ENCODE measurements at regions not wholly inside any gene's neighbourhood (a gene's known extent, or its start where the extent isn't known, plus 50 kb on each side); places are given as distances from the start of the nearest gene placed in this dataset.

DNA sequence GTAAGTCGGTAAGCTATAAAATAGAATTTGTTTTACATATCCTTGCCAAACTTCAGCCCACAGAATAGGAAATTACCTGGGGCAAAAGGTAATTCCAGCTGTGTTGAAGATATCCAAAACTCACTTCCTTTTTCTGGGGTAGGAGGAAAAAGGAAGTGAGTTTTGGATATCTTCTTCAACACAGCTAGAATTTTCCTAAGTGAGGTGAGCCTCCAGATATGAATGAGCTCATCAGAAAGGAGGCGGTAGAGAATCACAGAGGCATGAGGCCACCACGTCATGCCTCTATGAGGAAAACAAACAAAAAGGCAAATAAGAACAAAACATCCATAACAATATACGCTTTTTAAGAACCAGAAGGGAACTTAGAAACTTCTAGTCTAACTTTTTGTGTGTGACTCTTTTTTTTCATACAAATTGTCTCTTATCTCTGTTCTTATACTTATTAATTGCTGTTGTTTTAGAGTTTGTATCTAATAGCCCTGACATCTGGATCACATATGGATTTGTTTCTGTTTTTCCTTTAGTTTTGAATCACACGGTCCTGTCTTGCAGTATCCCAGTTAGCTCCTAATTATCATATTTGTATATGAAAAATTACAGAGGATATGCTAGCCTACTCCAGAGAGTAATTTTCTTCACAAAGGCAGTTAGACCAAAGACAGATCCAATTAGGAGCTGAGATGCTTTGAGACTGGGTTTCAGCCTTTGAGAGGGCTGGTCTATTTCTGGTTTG, 104.5 kb downstream of the RBM43 start:
- DNase-seq (ENCODE audit: low read depth in 1 of 2, low spot score in 1 of 2): no peak

GRCh38 chr2:151156431-151156830, 105.2 kb downstream of the RBM43 start:
- no peak for DNase-seq (ENCODE audit: low read depth in 1 of 2, low spot score in 1 of 2)

DNA sequence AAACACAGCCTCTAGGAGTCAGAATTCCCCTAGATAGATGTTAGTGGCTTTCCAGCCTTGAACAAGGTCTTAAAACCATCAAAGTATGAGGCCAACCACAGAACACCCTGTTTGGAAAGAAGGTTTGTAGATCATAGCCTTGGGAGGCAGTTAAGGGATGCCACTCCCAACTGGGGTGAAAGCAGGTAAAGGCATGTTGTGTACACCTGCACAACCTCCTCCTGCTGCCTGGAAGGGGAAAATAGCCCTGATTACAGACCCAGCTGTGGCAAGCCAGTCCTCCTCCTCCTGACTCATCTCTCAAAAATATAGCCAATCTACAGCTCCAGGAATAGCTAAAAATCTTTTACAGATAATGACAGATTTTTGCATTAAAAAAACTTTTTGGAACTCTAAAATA, 108.1 kb downstream of the RBM43 start:
- no peak for DNase-seq (ENCODE audit: low read depth in 1 of 2, low spot score in 1 of 2)

DNA sequence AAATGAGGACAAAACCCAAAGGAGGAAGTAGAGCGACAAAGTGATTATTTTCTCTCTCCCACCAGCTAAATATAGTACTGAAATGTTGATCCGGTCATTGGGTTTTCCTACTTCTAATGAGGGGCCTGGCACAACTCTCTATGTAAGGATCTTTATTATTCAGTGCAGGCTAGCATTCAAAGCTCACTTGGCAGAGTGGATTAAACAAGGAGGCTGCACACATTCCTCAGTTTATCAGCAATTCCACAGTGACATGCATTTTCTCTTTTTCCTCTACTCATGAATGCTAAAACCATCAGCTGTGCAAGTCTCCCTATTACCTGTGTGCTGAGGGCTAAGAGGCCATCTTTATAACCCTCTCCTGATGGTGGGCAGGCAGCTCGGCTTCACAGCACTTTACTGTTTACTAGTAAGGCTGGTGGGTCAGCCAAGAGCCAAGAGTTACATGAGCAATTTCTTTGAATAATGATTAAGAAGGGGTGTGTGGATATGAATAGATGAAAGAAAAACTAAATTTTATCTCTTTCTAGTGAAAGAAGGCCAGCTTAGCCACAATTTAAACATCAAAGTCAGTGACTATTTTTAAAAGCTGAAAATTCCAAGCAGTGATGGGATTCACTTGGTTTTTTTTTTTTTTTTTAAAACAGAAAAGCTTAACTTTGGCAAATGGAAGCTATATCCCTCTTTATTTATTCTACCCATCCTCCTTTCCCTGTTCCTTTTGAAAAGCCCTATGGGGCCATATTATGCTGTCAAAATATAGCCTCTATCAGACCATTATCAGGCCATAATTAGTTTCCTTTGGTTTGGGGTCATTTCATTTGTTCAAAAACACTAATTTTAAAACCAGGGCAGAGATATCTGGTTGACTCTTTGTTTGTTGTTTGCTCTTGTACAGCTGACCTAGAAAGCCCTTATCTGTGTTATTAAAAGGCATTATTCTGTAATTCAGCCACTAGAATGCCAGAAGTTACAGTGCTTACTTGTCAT, 111.0 kb downstream of the RBM43 start:
- no peak for DNase-seq (ENCODE audit: low read depth in 1 of 2, low spot score in 1 of 2)

GRCh38 chr2:151138507-151138906, 123.2 kb downstream of the RBM43 start:
- DNase-seq (ENCODE audit: low read depth in 1 of 2, low spot score in 1 of 2): no peak

DNA sequence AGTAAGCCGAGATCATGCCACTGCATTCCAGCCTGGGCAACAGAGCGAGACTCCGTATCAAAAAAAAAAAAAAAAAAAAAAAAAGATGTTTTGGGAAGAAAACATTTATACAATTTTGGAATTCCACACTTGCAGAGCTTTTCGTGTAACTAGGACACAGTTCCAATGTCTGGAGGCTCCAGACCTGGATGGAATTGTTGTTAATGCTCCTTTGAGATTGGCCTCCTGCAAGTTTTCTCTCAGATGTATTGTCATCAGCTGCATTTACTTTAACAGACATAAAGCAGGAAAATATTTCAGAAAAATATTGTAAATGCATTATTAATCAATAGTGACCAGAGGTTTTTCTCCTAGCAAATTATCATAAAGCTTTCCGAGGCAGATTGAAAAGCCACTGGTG, 124.1 kb downstream of the RBM43 start:
- no peak for DNase-seq (ENCODE audit: low read depth in 1 of 2, low spot score in 1 of 2)

- DNase-seq (ENCODE audit: low read depth in 1 of 2, low spot score in 1 of 2): no peak
These were observed 141.7 kb downstream of the RBM43 start for GRCh38 chr2:151120011-151120410.

GRCh38 chr2:151119374-151119773, 142.3 kb downstream of the RBM43 start:
- no peak for DNase-seq (ENCODE audit: low read depth in 1 of 2, low spot score in 1 of 2)

DNA sequence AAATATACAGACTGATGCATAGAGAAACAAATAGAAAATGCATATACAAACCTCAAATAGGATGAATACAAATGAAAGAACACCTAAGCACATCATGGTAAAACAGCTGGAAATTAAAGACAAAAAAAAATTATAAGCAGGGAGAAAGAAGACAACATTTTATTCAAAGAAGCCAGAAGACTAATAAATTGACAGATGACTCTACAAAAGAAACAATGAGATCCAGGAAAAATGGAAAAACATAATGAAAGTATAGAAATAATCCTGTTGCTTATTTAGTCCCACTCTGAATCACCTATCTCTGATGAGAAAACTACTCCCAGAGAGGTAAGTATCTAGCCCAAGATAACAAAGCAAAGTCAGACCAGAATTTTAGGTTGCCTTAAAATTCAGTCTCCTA, 143.4 kb downstream of the RBM43 start:
- DNase-seq (ENCODE audit: low read depth in 1 of 2, low spot score in 1 of 2): no peak

- DNase-seq (ENCODE audit: low read depth in 1 of 2, low spot score in 1 of 2): no peak
These were observed 146.8 kb downstream of the RBM43 start for GRCh38 chr2:151114874-151115273.

- DNase-seq (ENCODE audit: low read depth in 1 of 2, low spot score in 1 of 2): no peak
These were observed 148.3 kb downstream of the RBM43 start for GRCh38 chr2:151113318-151113717.

DNA sequence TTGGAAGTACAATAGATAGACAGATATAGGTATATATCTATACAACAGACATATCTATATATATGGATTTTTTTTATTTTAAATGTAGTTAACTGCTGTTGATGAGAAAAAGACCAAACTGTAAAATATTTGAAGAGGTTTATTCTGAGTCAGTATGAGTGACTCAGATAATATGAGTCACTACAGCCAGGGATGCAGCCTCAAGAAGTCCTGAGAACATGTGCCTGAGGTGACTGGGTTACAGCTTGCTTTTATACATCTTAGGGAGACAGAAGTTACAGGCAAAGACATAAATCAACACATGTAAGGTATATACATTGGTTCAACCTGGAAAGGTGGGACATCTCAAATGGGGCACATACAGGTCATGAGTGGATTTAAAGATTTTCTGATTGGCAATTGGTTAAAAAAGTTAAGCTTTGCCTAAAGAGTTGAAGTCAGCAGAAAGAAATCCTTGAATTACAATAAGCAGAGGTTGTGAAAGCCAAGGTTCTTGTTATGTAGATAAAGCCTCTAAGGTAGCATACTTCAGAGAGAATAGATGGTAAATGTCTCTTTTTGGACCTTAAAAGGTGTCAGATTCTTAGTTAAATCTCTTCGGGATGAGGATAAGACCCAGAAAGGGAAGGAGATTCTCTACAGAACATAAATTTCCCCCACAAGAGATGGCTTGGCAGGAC, 149.9 kb downstream of the RBM43 start:
- no peak for DNase-seq (ENCODE audit: low read depth in 1 of 2, low spot score in 1 of 2)

DNA sequence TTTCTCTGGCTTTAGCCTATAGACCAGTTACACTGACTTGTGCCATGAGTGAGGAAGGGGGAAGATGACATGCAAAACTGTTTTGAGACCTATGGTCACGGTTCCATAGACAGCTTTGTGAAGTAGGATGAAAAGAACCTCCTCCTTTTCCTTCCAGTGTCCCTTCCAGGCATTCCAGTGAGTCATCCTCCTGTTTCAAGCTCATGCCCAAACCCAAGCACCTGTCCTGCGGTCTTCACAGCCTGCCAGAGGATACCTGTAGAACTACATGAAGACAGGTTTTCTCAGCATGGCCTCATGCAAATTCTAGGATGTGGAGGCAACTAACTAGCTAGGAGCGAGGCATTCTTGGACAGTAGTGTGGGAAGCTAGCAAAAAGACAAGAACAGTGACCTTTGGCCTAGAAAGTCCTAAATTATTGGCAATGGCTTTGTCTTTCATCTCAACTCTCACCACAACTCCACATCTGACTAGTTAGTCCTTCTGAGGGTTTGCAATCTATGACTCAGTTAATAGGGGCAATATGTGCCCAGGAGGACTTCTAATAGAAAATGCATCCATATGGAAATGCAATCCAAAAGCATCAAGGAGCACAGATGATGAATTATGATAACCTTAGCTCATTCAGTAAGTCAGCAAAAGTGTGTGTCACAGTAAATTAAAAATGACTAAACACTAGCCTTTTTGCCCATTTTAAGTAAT, 154.7 kb downstream of the RBM43 start:
- DNase-seq (ENCODE audit: low read depth in 1 of 2, low spot score in 1 of 2): no peak

DNA sequence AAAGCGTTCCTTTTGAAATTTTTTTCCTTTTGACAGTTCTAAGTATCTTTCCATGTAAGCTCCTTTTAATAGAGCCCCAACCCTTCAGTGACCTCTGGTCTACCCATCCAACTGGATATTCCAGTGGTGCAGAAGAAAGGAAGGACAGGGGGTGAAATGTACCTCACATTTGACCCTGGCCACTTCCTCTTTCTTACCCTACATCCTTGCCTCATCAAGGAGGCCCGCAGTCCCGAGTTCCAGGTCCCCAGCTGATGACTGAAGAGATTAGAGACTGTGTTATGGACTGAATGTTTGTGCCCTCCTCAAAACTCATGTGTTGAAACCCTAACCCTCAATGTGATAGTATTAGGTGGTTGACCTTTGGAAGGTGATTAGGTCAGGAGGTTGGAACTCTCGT, 158.1 kb downstream of the RBM43 start:
- DNase-seq (ENCODE audit: low read depth in 1 of 2, low spot score in 1 of 2): no peak

DNA sequence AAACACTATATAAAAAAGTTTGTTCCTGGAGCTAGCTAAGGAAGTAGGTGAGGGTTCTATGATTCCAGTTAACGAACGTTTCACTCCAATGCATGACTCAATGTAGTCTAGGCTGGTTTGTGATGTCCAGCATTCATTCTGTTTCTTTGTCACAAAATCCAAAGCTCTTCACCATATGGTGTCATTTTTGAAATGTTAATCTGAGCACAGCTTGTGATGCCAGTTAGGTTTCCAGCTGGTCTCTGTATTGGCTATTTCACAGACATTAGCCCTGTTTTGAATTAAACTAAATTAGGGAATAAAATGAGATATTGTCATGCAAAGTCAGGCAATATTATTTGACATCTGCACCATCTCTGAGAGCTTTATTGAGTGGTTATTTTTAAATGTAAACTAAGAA, 159.4 kb downstream of the RBM43 start:
- no peak for DNase-seq (ENCODE audit: low read depth in 1 of 2, low spot score in 1 of 2)

- no peak for DNase-seq (ENCODE audit: low read depth in 1 of 2, low spot score in 1 of 2)
These were observed 162.8 kb downstream of the RBM43 start for GRCh38 chr2:151098841-151099240.

GRCh38 chr2:151097895-151098294, 163.8 kb downstream of the RBM43 start:
- no peak for DNase-seq (ENCODE audit: low read depth in 1 of 2, low spot score in 1 of 2)

DNA sequence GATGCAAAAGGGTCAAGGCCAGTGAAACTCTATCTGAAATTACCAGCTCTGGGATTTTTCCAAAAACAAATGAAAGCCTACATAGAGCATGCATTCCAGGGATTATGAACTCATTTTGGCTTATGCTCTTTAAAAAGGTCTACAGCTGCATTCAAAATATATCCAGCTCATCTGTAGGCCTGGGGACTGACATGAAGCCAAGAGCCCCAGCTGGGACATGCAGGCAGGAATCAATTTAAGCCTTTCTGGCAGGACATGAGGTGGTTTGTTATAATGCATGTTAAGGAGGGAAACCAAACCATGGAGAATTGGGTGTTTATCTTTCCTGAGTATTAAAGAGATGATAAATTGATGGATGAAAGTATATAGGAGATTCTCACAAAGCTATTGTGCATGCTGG, 164.5 kb downstream of the RBM43 start:
- no peak for DNase-seq (ENCODE audit: low read depth in 1 of 2, low spot score in 1 of 2)

- DNase-seq (ENCODE audit: low read depth in 1 of 2, low spot score in 1 of 2): no peak
These were observed 165.4 kb downstream of the RBM43 start for GRCh38 chr2:151096235-151096634.

- no peak for DNase-seq (ENCODE audit: low read depth in 1 of 2, low spot score in 1 of 2)
These were observed 166.2 kb downstream of the RBM43 start for GRCh38 chr2:151095463-151095862.

GRCh38 chr2:151091583-151091982, 170.1 kb downstream of the RBM43 start:
- no peak for DNase-seq (ENCODE audit: low read depth in 1 of 2, low spot score in 1 of 2)

Measured in activated CD4-positive, alpha-beta T cell treated with anti-CD3 and anti-CD28 coated beads, Interleukin-2, amount 50 U/mL, for 24 hours (primary cell).